ENCODE measurements at regions not wholly inside any gene's neighbourhood (a gene's known extent, or its start where the extent isn't known, plus 50 kb on each side); places are given as distances from the start of the nearest gene placed in this dataset.

- Histone ChIP-seq H3K27ac (no peak overlapping the region), H3K27me3 (no peaks in the 10 kb centered on the region), H3K9me3 (no peaks in the 10 kb centered on the region), H3K36me3 (no peaks in the 10 kb centered on the region), H3K4me3 (no peak overlapping the region), H3K4me1 (peaks cover 0 to 11% (median 0%) of the 10 kb centered on the region in 4 donors)
- WGBS, 2 donors (ENCODE audit: low coverage in 1 of 2) = 31 to 35% methylated on average over 1 of the region's 1 CpG
- no peak for DNase-seq
- intact Hi-C loops (cut with DNase I; ENCODE audit: low total_unique reads) (loop anchor here (10.0 kb wide), 1 partner anchor 224 kb away; no protein-coding TSS in a partner anchor), in situ Hi-C loops (cut with MboI; ENCODE audit: low pct_ligation_motif_present in 1 of 4, low pct_unique_long_range_greater_than_20kb in 1 of 4, low sequenced_read_pairs in 3 of 4) (no loop called here)
- no peak for TF ChIP-seq POLR2AphosphoS5 (IDR thresholded peaks at IDR 0.05)
- TF ChIP-seq POLR2A (IDR thresholded peaks at IDR 0.05) = no peak
- no peak for TF ChIP-seq EP300 (IDR thresholded peaks at IDR 0.05; ENCODE audit: low read depth)
- no peak for TF ChIP-seq CTCF (IDR thresholded peaks at IDR 0.05)
These were observed 687.5 kb downstream of the SORCS3 start for GRCh38 chr10:105328503-105329133.

Small RNA genes lying in the stretch of these regions (small RNA-seq; reads per million reads assigned to genes)
- 0 reads per million in 4 donors for gene RNU6-463P
